ENCODE measurements at regions not wholly inside any gene's neighbourhood (a gene's known extent, or its start where the extent isn't known, plus 50 kb on each side); places are given as distances from the start of the nearest gene placed in this dataset.

- in situ Hi-C loops (cut with HindIII; ENCODE audit: low sequenced_read_pairs), result no loop called here
Observed at GRCh38 chr2:2571301-2572150, 240.5 kb upstream of the MYT1L start.

DNA sequence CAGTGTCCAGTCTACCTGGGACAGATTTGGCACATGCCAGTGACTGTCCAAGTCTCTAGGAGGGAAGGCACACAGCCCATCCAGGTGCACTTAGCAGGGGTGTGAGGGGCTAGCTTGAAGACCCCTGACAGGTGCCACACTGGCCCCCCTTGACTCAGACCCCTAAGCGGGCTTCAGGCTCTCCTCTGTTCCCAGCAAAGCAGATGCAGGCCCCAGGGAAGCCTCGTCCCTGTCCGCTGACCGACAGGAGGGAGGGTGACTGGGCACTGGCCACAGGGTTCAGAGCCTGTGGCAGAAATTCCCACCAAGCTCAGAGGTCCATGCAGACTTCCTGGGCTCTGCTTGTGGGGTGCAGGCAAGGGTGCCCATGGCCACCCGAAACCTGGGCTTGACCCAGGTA, 239.8 kb upstream of the MYT1L start:
- in situ Hi-C loops (cut with HindIII; ENCODE audit: low sequenced_read_pairs), result no loop called here

DNA sequence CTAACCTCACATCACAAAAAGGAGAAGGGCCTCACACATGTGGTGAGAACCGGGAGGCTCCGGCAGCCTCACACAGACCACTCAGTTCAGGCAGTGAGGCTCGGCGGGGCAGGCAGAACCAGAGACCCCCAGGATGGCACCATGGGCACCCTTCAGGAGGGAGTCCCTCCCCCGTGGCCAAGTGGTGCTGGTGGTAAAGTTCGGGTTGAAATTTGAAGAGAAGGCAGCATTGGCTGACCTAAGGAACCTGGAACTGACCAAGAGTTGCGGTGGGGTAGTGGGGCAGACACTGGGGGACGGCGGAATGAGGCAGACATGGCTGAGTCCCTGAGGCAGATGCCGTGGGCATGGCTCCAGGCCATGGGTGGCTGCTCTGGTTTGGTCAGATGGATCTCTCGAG, 239.3 kb upstream of the MYT1L start:
- in situ Hi-C loops (cut with HindIII; ENCODE audit: low sequenced_read_pairs), result no loop called here

GRCh38 chr2:2569836-2570235, 238.8 kb upstream of the MYT1L start:
- in situ Hi-C loops (cut with HindIII; ENCODE audit: low sequenced_read_pairs), result no loop called here

DNA sequence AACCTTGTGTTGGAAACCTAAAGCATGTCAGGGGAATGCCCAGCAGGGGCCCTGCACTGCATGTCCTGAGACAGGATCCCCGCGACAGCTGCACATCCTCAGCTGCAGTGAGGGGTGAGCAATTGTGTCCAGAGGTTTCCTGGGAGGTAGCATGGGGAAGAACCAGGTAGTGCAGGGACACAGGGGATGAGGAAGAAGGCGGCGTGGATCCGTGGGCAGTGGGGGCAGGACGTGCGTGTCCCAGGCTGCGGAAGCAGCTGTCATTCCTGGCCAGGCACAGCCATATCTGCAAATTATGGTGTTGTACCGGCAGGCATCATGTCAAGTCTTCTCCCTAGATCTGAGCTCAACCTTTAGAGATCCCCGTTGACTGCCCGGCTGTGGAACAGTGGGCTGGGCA, 238.2 kb upstream of the MYT1L start:
- in situ Hi-C loops (cut with HindIII; ENCODE audit: low sequenced_read_pairs), result no loop called here

GRCh38 chr2:2568411-2568810, 237.3 kb upstream of the MYT1L start:
- in situ Hi-C loops (cut with HindIII; ENCODE audit: low sequenced_read_pairs), result no loop called here

DNA sequence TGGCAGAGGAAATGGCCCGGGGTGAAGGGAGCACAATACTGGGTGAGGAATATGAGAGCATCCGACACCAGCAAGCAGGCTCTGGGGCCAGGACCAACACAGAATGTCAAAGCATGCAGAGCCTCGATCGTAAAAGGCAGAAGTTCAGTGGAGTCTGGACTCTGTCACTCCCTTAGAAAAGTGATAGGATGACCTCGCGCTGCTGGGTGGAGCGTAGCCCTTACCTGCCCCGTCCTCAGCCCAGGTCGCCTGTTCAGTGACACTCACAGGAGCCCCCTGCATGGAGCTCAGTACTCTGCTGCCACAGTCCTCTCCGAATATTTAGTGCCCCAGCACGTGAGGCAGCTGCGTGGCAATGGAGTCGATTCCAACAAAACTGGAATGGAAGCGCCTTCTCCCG, 236.7 kb upstream of the MYT1L start:
- in situ Hi-C loops (cut with HindIII; ENCODE audit: low sequenced_read_pairs), result no loop called here

- in situ Hi-C loops (cut with HindIII; ENCODE audit: low sequenced_read_pairs), result no loop called here
Observed at GRCh38 chr2:2566396-2567323, 235.6 kb upstream of the MYT1L start.

DNA sequence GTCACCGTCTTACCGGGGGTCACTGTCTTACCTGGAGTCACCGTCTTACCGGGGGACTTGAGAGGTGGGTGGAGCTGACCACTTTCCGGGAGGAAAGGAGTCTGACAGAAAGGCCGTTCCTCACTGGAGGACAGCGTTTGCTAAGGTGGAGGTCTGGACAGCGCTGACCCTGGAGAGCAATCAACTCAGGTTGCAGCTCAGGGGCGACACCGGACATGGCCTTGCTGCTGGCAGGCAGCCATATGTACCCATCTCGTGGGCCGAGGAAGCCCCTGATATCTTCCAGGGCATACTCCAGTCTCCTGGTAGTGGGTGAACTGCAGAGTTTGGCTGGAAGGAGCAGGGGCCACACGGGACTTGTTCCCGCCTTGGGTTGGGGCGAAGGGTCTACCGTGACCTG, 234.6 kb upstream of the MYT1L start:
- in situ Hi-C loops (cut with HindIII; ENCODE audit: low sequenced_read_pairs), result no loop called here

GRCh38 chr2:2564300-2565078, 233.4 kb upstream of the MYT1L start:
- in situ Hi-C loops (cut with HindIII; ENCODE audit: low sequenced_read_pairs), result no loop called here

DNA sequence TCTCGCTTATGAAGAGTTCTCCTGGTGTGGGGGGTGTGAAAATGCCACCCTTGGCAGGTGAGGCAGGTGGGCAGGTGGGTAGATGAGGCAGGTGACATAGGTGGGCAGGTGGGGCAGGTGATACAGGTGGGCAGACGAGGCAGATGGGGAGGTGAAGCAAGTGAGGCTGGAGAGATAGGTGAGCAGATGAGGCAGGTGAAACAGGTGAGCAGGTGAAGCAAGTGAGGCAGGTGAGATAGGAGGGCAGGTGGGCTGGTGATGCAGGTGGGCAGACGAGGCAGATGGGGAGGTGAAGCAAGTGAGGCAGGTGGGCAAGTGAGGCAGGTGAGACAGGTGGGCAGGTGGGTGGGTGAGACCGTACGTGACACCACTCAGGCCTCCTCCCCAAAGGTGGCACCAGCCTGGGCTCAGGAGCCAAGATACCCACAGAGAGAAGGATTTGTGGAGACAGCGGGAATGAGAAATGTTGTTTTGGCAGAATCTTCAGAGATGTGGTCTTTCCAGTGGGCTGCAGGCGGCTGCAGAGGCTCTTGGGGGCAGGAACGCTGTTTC, 232.3 kb upstream of the MYT1L start:
- in situ Hi-C loops (cut with HindIII; ENCODE audit: low sequenced_read_pairs), result no loop called here

DNA sequence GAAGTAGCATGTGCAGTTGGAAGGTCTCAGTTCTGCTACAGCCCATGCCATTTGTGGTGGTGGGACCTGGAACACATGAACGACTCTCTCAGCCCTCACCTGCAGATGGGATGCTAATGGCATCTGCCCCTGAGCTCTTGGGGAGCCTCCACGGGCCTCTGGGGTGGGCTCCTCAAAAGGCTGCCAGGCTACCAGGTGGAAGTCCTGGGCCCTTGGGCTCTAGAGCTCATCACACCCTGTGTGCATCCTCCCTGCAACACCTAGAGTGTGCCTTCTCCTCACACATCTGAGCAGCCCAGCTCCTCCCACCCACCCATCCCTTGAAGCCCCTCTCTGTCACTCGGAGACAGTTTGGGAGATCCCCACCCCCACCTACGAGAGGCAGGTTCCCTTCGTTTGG, 231.8 kb upstream of the MYT1L start:
- in situ Hi-C loops (cut with HindIII; ENCODE audit: low sequenced_read_pairs), result no loop called here

DNA sequence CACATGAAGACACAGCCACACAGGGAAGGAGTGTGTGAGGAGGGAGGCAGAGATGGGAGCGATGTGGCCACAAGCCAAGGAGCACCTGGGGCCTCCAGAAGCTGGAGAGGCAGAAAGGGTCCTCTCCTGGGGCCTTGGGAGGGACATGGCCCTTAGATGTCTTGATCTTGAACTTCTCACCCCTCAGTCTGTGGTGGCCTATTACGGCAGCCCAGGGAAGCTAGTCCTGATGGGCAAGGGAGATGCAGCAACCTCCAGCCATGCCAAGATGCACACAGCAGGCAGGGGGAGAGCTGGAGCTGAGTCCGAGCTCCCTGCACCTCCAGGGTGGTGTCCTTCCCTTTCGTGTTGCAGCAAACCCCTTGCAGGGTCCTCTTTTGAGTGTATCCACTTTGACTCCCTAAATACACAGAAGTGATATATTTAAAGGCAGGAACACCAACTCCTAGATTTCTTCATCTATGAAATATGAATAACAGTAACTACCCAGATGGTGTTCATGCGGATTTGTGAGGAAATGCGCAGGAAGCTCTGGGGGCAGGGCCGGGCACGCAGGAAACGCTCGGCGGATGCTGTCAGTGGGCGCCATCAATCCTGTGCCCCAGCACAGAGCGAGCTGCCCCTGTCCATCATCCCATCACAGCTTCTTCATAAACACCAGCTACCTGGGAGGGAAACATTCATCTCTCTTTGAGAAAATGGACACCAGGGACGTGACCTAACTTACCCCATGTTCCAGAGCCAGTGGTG, 230.4 kb upstream of the MYT1L start:
- in situ Hi-C loops (cut with HindIII; ENCODE audit: low sequenced_read_pairs), result no loop called here

- in situ Hi-C loops (cut with HindIII; ENCODE audit: low sequenced_read_pairs), result no loop called here
Observed at GRCh38 chr2:2560374-2561015, 229.4 kb upstream of the MYT1L start.

GRCh38 chr2:2558476-2558875, 227.4 kb upstream of the MYT1L start:
- in situ Hi-C loops (cut with HindIII; ENCODE audit: low sequenced_read_pairs), result no loop called here

DNA sequence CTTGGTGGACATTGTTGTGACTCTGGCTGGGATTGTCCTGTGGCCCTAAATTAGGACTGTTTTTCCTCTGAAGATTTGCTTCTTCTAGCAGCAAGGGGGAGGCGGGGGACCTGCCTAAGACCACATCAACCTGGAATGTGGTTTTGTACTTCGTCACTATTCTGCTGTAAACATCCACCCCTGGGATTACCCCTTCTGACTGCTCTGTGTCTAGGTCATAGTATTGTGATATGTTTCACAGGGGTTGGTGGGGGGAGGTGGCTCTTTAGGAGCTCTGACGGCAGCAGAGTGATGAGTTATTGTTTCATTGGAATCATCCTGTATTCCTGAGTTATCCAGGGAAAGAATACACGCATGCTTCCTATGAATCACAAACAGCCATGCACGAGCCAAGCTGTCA, 226.4 kb upstream of the MYT1L start:
- in situ Hi-C loops (cut with HindIII; ENCODE audit: low sequenced_read_pairs), result no loop called here

DNA sequence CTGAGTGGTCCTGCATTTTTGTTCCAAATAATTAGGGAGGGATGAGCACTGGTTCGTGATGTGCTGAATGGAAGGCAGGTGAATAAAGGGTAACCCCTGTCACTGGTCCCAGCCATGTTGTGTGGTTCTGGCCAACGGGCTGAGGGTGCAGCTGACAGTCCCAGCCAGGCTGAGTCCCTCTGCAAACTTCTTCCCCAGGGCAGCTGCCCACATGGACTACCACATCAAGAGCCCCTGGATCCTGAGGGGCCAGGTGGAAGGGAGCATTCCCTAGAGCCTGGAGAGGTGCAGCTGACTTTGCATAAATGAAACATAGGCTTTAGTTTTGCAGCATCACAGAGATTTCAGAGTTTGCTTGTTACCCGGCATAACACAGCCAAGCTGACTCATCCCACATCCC, 219.8 kb upstream of the MYT1L start:
- in situ Hi-C loops (cut with HindIII; ENCODE audit: low sequenced_read_pairs), result no loop called here

DNA sequence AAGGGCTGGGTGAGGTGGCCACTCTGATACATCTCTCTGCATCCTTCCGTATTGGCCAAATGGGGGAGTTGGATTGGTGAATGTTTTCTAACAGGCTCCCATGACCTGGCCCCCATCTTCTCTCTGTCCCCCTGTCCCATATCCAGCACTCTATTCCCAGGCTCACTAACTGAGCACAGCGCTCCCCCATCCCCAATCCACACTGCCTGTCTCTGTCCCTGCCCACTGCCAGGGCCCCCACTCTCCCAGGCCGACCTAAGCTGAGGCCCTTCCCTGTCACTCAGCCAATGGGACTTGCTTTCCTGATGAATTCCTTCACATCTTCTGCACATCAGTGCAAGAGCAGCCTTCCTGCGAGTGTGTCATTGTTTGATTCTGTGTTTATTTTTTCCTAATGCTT, 216.8 kb upstream of the MYT1L start:
- in situ Hi-C loops (cut with HindIII; ENCODE audit: low sequenced_read_pairs), result no loop called here

GRCh38 chr2:2547451-2547850, 216.4 kb upstream of the MYT1L start:
- in situ Hi-C loops (cut with HindIII; ENCODE audit: low sequenced_read_pairs), result no loop called here

GRCh38 chr2:2546046-2546445, 215.0 kb upstream of the MYT1L start:
- in situ Hi-C loops (cut with HindIII; ENCODE audit: low sequenced_read_pairs), result no loop called here

All from endothelial cell of hepatic sinusoid (primary cell).